SK-N-SH treated with all-trans-retinoic acid at 6 μM for 48 hours (cell line): ENCODE measurements at regions not wholly inside any gene's neighbourhood (a gene's known extent, or its start where the extent isn't known, plus 50 kb on each side); places are given as distances from the start of the nearest gene placed in this dataset.

Source experiments
- RARB ChIP-seq: fragments of 250-450 bp; sonication (Bioruptor Pico); IDR thresholded peaks from 2 replicates; pipeline ENCODE4 v1.8.0; 2021; ENCODE audit warnings: mild to moderate bottlenecking, moderate library complexity
- TOX ChIP-seq: fragments of 250-450 bp; sonication (Bioruptor Pico); IDR thresholded peaks from 2 replicates; pipeline ENCODE4 v1.8.0; 2021; ENCODE audit warnings: mild to moderate bottlenecking, moderate library complexity, borderline replicate concordance
- ZNF565 ChIP-seq: fragments of 450-650 bp; formaldehyde crosslinking; conservative IDR thresholded peaks from 2 replicates; pipeline ENCODE4 v1.5.0; 2020; ENCODE audit warnings: low read depth, mild to moderate bottlenecking, moderate library complexity
- TF ChIP-seq, protein P1 (sequence below): fragments of 250-450 bp; sonication (Bioruptor Pico); IDR thresholded peaks from 2 replicates; pipeline ENCODE4 v1.5.0; 2020; ENCODE audit warnings: mild to moderate bottlenecking, moderate library complexity

DNA sequence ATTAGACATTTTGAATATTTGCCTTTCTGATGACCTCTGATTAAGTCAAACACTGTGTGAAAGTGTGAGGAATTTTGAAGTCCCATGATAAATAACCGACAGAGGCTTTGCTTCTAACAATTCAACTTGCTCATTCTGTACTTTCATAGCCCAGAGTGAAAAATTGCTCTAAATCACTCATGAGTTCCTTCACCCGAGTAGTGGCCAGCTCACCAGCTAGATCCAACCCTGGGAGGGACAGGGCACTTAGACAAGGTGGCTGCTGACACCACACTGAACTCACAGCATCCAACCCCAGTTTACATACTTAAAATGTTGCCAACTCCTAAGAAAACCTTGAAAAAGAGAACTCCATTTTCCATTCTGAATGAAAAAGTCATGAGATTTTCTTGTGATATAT, 80.0 kb upstream of the LYZL1 start:
- TF ChIP-seq RARB (CRISPR knock-in tag) (no peak), TOX (CRISPR knock-in tag) (no peak), ZNF565 (CRISPR knock-in tag) (no peak)
- TF ChIP-seq, protein P1, sequence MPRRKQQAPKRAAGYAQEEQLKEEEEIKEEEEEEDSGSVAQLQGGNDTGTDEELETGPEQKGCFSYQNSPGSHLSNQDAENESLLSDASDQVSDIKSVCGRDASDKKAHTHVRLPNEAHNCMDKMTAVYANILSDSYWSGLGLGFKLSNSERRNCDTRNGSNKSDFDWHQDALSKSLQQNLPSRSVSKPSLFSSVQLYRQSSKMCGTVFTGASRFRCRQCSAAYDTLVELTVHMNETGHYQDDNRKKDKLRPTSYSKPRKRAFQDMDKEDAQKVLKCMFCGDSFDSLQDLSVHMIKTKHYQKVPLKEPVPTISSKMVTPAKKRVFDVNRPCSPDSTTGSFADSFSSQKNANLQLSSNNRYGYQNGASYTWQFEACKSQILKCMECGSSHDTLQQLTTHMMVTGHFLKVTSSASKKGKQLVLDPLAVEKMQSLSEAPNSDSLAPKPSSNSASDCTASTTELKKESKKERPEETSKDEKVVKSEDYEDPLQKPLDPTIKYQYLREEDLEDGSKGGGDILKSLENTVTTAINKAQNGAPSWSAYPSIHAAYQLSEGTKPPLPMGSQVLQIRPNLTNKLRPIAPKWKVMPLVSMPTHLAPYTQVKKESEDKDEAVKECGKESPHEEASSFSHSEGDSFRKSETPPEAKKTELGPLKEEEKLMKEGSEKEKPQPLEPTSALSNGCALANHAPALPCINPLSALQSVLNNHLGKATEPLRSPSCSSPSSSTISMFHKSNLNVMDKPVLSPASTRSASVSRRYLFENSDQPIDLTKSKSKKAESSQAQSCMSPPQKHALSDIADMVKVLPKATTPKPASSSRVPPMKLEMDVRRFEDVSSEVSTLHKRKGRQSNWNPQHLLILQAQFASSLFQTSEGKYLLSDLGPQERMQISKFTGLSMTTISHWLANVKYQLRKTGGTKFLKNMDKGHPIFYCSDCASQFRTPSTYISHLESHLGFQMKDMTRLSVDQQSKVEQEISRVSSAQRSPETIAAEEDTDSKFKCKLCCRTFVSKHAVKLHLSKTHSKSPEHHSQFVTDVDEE = no peak
